ENCODE measurements at regions not wholly inside any gene's neighbourhood (a gene's known extent, or its start where the extent isn't known, plus 50 kb on each side); places are given as distances from the start of the nearest gene placed in this dataset.

DNA sequence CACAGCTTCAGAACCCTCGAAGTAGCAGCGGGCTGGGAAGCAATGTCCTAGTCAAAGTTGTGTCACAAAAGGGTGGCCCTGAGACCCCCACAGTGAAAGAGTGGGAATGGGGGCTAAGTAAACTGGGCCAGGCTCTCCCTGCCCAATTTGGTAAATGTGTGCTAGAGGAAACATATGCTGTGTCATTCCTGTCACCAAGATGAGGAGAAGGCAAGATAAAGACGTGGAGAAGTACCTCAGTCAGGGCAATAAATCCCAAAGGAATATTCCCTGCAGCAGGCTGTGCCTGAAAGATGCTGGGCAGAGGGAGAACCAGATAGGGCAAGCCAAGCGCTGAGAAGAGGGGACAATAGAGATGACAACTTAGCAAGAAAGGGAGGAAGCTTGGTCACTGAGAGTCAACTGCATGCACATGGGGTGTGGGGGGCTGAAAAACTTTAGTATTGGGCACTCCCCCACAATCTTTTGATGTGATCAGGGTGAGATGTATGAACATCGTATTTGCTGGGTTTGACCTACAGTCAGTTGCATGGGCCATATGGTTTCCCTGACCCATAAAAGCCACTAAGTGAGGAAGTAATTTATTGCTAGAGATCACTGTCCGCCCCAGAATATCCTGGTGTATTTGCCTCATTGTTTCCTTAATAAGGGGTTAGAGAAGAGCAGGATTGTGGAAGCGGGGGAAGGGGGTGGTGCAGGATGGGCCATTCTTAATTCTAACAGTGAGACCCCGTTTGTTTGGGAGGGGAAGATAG lies 49.9 kb upstream of the CXCR4 start:
- ATAC-seq (replicated peaks; ENCODE audit: extremely low read depth, poor library complexity, severe bottlenecking) (no peak), DNase-seq (ENCODE audit: low spot score in 2 of 2) (no peak)
- Mint-ChIP-seq H3K27me3 (no peaks in the 10 kb centered on the region), H3K4me3 (no peak overlapping the region), H3K27ac (ENCODE audit: low read depth) (no peak overlapping the region), H3K9me3 (peaks cover 5% of the 10 kb centered on the region), H3K4me1 (peaks cover 21% of the 10 kb centered on the region), H3K36me3 (ENCODE audit: insufficient read depth) (no peaks in the 10 kb centered on the region)

All from central memory CD8-positive, alpha-beta T cell (primary cell).